ENCODE measurements at regions not wholly inside any gene's neighbourhood (a gene's known extent, or its start where the extent isn't known, plus 50 kb on each side); places are given as distances from the start of the nearest gene placed in this dataset.
A peak's percentile ranks its signal among the peaks of the same experiment; 100 is the strongest.
"Not testable (repeated sequence)": the region's sequence is repeated elsewhere in the genome, so short reads cannot be mapped to it uniquely, and the experiment has no call there.

DNA sequence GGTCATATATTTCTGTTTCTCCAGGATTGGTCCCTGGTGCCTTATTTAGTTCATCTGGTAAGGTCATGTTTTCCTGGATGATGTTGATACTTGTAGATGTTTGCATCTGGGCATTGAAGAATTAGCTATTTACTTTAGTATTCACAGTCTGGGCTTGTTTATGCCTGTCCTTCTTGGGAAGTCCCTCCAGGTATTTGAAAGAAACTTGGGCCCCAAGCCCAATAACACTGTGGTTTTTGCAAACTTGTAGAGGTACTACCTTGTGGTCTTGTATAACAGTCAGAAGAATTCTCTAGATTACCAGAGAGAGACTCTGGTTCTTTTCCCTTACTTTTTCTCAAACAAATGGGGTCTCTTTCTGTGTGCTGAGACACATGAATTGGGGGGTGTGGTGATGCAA, 251.4 kb upstream of the B3GALT2 start:
- Histone ChIP-seq H3K4me3 (ENCODE audit: low read depth, low read length) (no peak overlapping the region), H3K27me3 (ENCODE audit: control insufficient read depth, insufficient read depth, low read length) (no peaks in the 10 kb centered on the region), H3K4me1 (ENCODE audit: control insufficient read depth, insufficient read depth, low read length, poor library complexity, severe bottlenecking) (peaks cover 4% of the 10 kb centered on the region), H3K36me3 (ENCODE audit: control insufficient read depth, insufficient read depth, low read length) (no peaks in the 10 kb centered on the region), H3K9me3 (ENCODE audit: control insufficient read depth in 2 of 2, low read length in 2 of 2) (peaks cover 13 to 16% of the 10 kb centered on the region in 2 experiments), H3K27ac (ENCODE audit: insufficient read depth, low read length, poor library complexity, severe bottlenecking) (peak overlapping the region; percentile 15)
- Mint-ChIP-seq H3K4me3 (no peak overlapping the region), H3K36me3 (peaks cover 14% of the 10 kb centered on the region), H3K27me3 (no peaks in the 10 kb centered on the region), H3K27ac (peak overlapping the region in 2 of 3 donors; percentile 42 to 79), H3K4me1 (peaks cover 14 to 24% (median 21%) of the 10 kb centered on the region in 4 donors), H3K9me3 (peaks cover 3 to 31% (median 13%) of the 10 kb centered on the region in 7 donors)
- no peak for ATAC-seq (ENCODE audit: low read depth in 2 of 2)
- DNase-seq = no peak

DNA sequence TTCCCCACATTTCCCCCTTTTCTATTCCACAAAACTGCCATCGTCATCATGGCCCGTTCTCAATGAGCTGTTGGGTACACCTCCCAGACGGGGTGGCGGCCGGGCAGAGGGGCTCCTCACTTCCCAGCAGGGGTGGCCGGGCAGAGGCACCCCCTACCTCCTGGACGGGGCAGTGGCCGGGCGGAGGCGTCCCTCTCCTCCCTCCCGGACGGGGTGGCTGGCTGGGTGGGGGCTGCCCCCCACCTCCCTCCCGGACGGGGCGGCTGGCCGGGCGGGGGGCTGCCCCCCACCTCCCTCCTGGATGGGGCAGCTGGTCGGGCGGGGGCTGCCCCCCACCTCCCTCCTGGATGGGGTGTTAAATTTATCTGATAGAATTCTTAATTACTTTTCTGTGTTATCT, 250.9 kb upstream of the B3GALT2 start:
- not testable (repeated sequence) for H3K36me3 ChIP-seq (ENCODE audit: control insufficient read depth, insufficient read depth, low read length); H3K4me3 Mint-ChIP-seq
- H3K27ac Mint-ChIP-seq = peak overlapping the region in 2 of 3 donors; percentile 42 to 79

DNA sequence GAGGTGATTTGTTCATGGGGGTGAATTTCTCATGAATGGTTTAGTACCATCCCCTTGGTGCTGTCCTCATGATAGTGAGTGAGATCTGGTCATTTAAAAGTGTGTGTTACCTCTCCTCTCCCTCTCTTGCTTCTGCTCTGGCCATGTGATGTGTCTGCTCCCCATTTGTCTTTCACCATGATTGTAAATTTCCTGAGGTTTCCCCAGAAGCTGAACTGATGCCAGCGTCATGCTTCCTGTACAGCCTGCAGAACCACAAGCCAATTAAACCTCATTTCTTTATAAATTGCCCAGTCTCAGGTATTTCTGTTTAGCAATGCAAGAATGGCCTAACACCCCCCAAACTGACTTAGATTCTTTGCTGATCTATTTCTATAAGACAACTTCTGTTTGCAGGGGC, 249.4 kb upstream of the B3GALT2 start:
- H3K27ac ChIP-seq (ENCODE audit: insufficient read depth, low read length, poor library complexity, severe bottlenecking) = no peak overlapping the region
- no peak overlapping the region for H3K27ac Mint-ChIP-seq

More for the DNA sequence above, 250.9 kb upstream of the B3GALT2 start:
- not testable (repeated sequence) for H3K4me1 ChIP-seq (ENCODE audit: control insufficient read depth, insufficient read depth, low read length, poor library complexity, severe bottlenecking); ATAC-seq (ENCODE audit: low read depth in 2 of 2); DNase-seq; H3K27ac ChIP-seq (ENCODE audit: insufficient read depth, low read length, poor library complexity, severe bottlenecking); H3K27me3 ChIP-seq (ENCODE audit: control insufficient read depth, insufficient read depth, low read length); H3K4me3 ChIP-seq (ENCODE audit: low read depth, low read length); H3K27me3 Mint-ChIP-seq
- Mint-ChIP-seq H3K36me3 (peaks cover 13% of the 10 kb centered on the region), H3K9me3 (peaks cover 3 to 31% (median 13%) of the 10 kb centered on the region in 7 donors), H3K4me1 (peaks cover 14 to 24% (median 21%) of the 10 kb centered on the region in 4 donors)
- peaks cover 13 to 20% of the 10 kb centered on the region in 2 experiments for H3K9me3 ChIP-seq (ENCODE audit: control insufficient read depth in 2 of 2, low read length in 2 of 2)

DNA sequence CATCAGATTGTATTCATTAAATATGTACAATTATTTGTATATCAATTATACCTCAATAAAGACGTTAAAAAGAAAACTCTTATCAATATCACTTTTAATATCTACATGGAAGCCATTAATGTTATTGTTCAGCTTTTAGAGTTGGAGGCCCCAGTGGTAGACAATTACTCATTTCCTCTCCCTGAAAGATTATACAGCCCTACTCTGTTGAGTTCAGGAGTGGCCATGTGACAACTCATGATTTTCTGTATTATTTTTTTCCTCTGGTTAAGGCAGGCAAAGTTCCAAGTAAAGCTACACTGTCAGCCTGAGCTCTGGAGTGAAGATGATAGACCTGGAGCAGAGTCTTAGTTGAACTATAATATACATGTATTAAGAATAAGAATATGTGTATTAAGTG, 247.9 kb upstream of the B3GALT2 start:
- peaks cover 9% of the 10 kb centered on the region for H3K36me3 Mint-ChIP-seq
- Histone ChIP-seq H3K27ac (ENCODE audit: insufficient read depth, low read length, poor library complexity, severe bottlenecking) (no peak overlapping the region), H3K4me1 (ENCODE audit: control insufficient read depth, insufficient read depth, low read length, poor library complexity, severe bottlenecking) (peaks cover 4% of the 10 kb centered on the region), H3K4me3 (ENCODE audit: low read depth, low read length) (no peak overlapping the region), H3K9me3 (ENCODE audit: control insufficient read depth in 2 of 2, low read length in 2 of 2) (peaks cover 13 to 20% of the 10 kb centered on the region in 2 experiments), H3K36me3 (ENCODE audit: control insufficient read depth, insufficient read depth, low read length) (no peaks in the 10 kb centered on the region), H3K27me3 (ENCODE audit: control insufficient read depth, insufficient read depth, low read length) (no peaks in the 10 kb centered on the region)
- H3K4me1 Mint-ChIP-seq = peaks cover 11 to 27% (median 19%) of the 10 kb centered on the region in 4 donors
- H3K27ac Mint-ChIP-seq = no peak overlapping the region
- peaks cover 2 to 22% (median 13%) of the 10 kb centered on the region in 7 donors for H3K9me3 Mint-ChIP-seq
- ATAC-seq (ENCODE audit: low read depth in 2 of 2) (no peak), DNase-seq (no peak)
- no peak overlapping the region for H3K4me3 Mint-ChIP-seq
- H3K27me3 Mint-ChIP-seq = no peaks in the 10 kb centered on the region

More for the DNA sequence above, 249.4 kb upstream of the B3GALT2 start:
- Mint-ChIP-seq H3K4me1 (peaks cover 12 to 24% (median 23%) of the 10 kb centered on the region in 4 donors), H3K9me3 (peaks cover 3 to 31% (median 13%) of the 10 kb centered on the region in 7 donors), H3K4me3 (no peak overlapping the region), H3K27me3 (no peaks in the 10 kb centered on the region), H3K36me3 (peaks cover 9% of the 10 kb centered on the region)
- DNase-seq (no peak), ATAC-seq (ENCODE audit: low read depth in 2 of 2) (no peak)
- no peaks in the 10 kb centered on the region for H3K27me3 ChIP-seq (ENCODE audit: control insufficient read depth, insufficient read depth, low read length)
- no peak overlapping the region for H3K4me3 ChIP-seq (ENCODE audit: low read depth, low read length)
- H3K36me3 ChIP-seq (ENCODE audit: control insufficient read depth, insufficient read depth, low read length) = no peaks in the 10 kb centered on the region
- peaks cover 13 to 20% of the 10 kb centered on the region in 2 experiments for H3K9me3 ChIP-seq (ENCODE audit: control insufficient read depth in 2 of 2, low read length in 2 of 2)
- peaks cover 4% of the 10 kb centered on the region for H3K4me1 ChIP-seq (ENCODE audit: control insufficient read depth, insufficient read depth, low read length, poor library complexity, severe bottlenecking)

DNA sequence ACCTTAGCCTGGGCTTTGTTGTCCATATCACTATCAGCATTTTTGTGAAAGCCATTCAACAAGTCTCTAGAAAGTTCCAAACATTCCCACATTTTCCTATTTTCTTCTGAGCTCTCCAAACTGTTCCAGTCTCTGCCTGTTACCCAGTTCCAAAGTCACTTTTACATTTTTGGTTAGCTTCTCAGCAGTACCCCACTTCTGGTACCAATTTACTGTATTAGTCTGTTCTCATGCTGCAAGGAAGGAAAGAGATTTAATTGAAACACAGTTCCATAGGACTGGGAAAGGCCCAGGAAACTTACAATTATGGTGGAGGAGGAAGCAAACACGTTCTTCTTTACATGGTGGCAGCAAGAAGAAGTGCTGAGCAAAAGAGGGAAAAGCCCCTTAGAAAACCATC, 247.2 kb upstream of the B3GALT2 start:
- Histone ChIP-seq H3K9me3 (ENCODE audit: control insufficient read depth in 2 of 2, low read length in 2 of 2) (peaks cover 13 to 20% of the 10 kb centered on the region in 2 experiments), H3K4me3 (ENCODE audit: low read depth, low read length) (no peak overlapping the region), H3K27me3 (ENCODE audit: control insufficient read depth, insufficient read depth, low read length) (no peaks in the 10 kb centered on the region), H3K36me3 (ENCODE audit: control insufficient read depth, insufficient read depth, low read length) (no peaks in the 10 kb centered on the region), H3K27ac (ENCODE audit: insufficient read depth, low read length, poor library complexity, severe bottlenecking) (no peak overlapping the region), H3K4me1 (ENCODE audit: control insufficient read depth, insufficient read depth, low read length, poor library complexity, severe bottlenecking) (peaks cover 3% of the 10 kb centered on the region)
- Mint-ChIP-seq H3K4me1 (peaks cover 6 to 22% (median 13%) of the 10 kb centered on the region in 4 donors), H3K9me3 (peaks cover 2 to 22% (median 13%) of the 10 kb centered on the region in 7 donors), H3K27me3 (no peaks in the 10 kb centered on the region), H3K27ac (no peak overlapping the region), H3K36me3 (peaks cover 14% of the 10 kb centered on the region), H3K4me3 (no peak overlapping the region)
- DNase-seq (no peak), ATAC-seq (ENCODE audit: low read depth in 2 of 2) (no peak)

DNA sequence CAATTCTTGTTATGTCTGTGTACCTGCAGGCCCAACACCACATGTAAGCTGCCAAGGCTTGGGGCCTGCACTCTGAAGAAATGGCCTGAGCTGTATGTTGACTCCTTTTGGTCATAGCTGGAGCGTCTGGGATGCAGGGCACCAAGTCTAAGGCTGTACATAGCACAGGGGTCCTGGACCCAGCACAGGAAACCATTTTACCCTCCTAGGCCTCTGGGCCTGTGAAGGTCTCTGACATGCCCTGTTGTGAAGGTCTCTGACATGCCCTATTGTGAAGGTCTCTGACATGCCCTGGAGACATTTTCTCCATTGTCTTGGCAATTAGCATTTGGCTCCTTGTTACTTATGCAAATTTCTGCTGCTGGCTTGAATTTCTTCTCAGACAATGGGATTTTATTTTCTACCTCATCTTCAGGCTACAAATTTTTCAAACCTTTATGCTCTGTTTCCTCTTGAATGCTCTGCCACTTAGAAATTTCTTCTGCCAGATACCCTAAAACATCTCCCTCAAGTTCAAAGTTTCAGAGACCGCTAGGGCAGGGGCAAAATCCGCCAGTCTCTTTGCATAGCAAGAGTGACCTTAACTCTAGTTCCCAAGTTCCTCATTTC, 246.7 kb upstream of the B3GALT2 start:
- peaks cover 13 to 20% of the 10 kb centered on the region in 2 experiments for H3K9me3 ChIP-seq (ENCODE audit: control insufficient read depth in 2 of 2, low read length in 2 of 2)
- no peaks in the 10 kb centered on the region for H3K27me3 Mint-ChIP-seq
- H3K27ac ChIP-seq (ENCODE audit: insufficient read depth, low read length, poor library complexity, severe bottlenecking) = no peak overlapping the region
- H3K27ac Mint-ChIP-seq = no peak overlapping the region
- H3K4me1 Mint-ChIP-seq = peaks cover 5 to 18% (median 9%) of the 10 kb centered on the region in 4 donors
- H3K4me1 ChIP-seq (ENCODE audit: control insufficient read depth, insufficient read depth, low read length, poor library complexity, severe bottlenecking) = no peaks in the 10 kb centered on the region
- ATAC-seq (ENCODE audit: low read depth in 2 of 2) = no peak
- peaks cover 2 to 22% (median 13%) of the 10 kb centered on the region in 7 donors for H3K9me3 Mint-ChIP-seq
- no peak overlapping the region for H3K4me3 Mint-ChIP-seq
- no peaks in the 10 kb centered on the region for H3K36me3 ChIP-seq (ENCODE audit: control insufficient read depth, insufficient read depth, low read length)
- no peak for DNase-seq
- H3K4me3 ChIP-seq (ENCODE audit: low read depth, low read length) = no peak overlapping the region
- peaks cover 15% of the 10 kb centered on the region for H3K36me3 Mint-ChIP-seq
- H3K27me3 ChIP-seq (ENCODE audit: control insufficient read depth, insufficient read depth, low read length) = no peaks in the 10 kb centered on the region

DNA sequence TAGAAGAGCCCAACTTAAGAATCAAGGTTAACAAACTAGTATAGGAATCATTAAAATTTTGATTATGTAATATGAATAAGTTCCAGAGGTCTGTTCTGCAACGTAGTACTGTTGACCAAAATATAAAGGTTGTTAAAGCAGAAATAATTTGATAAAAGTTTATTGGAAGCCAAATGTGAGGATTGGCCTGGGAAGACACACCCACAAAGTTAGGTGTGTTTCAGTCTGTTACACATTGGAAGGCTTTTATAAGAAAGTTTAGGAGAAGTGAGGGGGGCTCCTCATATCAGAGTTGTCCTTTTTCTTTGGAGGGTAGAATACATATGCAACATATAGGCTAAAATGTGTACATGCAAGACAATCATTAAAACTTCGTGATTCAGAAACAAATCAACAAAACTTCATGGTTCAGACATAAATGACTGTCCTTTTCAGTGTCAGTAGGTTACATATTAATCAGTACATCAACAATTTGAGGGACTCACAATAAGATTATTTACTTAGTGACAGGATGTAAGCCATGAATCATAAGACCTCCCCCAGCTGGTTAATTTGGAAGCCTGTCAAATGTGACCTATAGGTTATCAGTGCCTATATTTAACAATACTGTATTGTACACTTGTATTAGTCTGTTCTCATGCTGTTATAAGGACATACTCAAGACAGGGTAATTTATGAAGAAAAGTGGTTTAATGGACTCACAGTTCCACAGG, 245.0 kb upstream of the B3GALT2 start:
- peaks cover 15% of the 10 kb centered on the region for H3K36me3 Mint-ChIP-seq
- no peak for DNase-seq
- peaks cover 3 to 20% (median 11%) of the 10 kb centered on the region in 7 donors for H3K9me3 Mint-ChIP-seq
- H3K9me3 ChIP-seq (ENCODE audit: control insufficient read depth in 2 of 2, low read length in 2 of 2) = peaks cover 13 to 20% of the 10 kb centered on the region in 2 experiments
- peak overlapping the region in 1 of 3 donors; percentile 6 for H3K27ac Mint-ChIP-seq
- H3K27me3 ChIP-seq (ENCODE audit: control insufficient read depth, insufficient read depth, low read length) = no peaks in the 10 kb centered on the region
- ATAC-seq (ENCODE audit: low read depth in 2 of 2) = no peak
- H3K4me1 ChIP-seq (ENCODE audit: control insufficient read depth, insufficient read depth, low read length, poor library complexity, severe bottlenecking) = peaks cover 3% of the 10 kb centered on the region
- H3K4me3 ChIP-seq (ENCODE audit: low read depth, low read length) = no peak overlapping the region
- H3K36me3 ChIP-seq (ENCODE audit: control insufficient read depth, insufficient read depth, low read length) = no peaks in the 10 kb centered on the region
- no peaks in the 10 kb centered on the region for H3K27me3 Mint-ChIP-seq
- H3K4me1 Mint-ChIP-seq = peaks cover 4 to 16% (median 12%) of the 10 kb centered on the region in 4 donors
- no peak overlapping the region for H3K4me3 Mint-ChIP-seq
- H3K27ac ChIP-seq (ENCODE audit: insufficient read depth, low read length, poor library complexity, severe bottlenecking) = no peak overlapping the region

All from CD4-positive, CD25-positive, alpha-beta regulatory T cell (primary cell).